ENCODE measurements at regions not wholly inside any gene's neighbourhood (a gene's known extent, or its start where the extent isn't known, plus 50 kb on each side); places are given as distances from the start of the nearest gene placed in this dataset.

DNA sequence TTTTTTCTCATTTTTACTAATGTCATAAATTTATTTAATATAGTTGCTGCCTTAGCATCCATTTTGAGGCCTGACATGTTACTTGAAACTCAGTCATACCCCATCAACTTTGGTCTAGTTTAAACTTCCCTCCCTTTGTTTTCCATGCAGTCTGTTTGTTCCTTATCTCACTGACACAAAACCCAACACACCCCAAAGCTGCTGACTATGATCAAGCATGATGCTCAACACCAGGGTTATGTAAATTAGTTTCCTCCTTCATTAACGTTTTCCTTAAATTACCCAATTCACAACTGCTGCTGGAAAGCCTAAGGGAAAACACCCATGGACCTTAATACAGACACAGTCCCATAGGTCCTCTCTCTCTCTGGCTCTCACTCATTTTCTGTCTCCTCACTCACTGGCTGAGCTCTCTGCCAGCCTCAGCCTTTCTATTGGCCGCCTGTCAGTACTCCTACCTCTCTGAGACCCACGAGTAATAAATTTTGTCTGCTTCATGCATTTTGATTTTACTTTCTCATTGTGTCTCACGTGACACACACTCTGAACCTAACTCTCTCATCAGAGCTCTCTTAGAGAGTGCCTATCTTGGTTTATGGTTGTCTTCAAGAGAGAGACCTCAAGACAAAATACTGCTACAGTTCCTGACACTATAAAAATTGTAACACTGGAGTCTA, 904.5 kb downstream of the C6orf118 start:
- TF ChIP-seq ELF4 (IDR thresholded peaks at IDR 0.05) (no peak), SP1 (IDR thresholded peaks at IDR 0.05) (no peak), BHLHE40 (IDR thresholded peaks at IDR 0.05; ENCODE audit: borderline replicate concordance) (no peak), TARDBP (IDR thresholded peaks at IDR 0.05) (no peak), FOXA1 (IDR thresholded peaks at IDR 0.05) (no peak), SUZ12 (IDR thresholded peaks at IDR 0.05) (no peak), ZNF384 (IDR thresholded peaks at IDR 0.05) (no peak)

All from HEK293T (cell line).